ENCODE measurements at regions not wholly inside any gene's neighbourhood (a gene's known extent, or its start where the extent isn't known, plus 50 kb on each side); places are given as distances from the start of the nearest gene placed in this dataset.

DNA sequence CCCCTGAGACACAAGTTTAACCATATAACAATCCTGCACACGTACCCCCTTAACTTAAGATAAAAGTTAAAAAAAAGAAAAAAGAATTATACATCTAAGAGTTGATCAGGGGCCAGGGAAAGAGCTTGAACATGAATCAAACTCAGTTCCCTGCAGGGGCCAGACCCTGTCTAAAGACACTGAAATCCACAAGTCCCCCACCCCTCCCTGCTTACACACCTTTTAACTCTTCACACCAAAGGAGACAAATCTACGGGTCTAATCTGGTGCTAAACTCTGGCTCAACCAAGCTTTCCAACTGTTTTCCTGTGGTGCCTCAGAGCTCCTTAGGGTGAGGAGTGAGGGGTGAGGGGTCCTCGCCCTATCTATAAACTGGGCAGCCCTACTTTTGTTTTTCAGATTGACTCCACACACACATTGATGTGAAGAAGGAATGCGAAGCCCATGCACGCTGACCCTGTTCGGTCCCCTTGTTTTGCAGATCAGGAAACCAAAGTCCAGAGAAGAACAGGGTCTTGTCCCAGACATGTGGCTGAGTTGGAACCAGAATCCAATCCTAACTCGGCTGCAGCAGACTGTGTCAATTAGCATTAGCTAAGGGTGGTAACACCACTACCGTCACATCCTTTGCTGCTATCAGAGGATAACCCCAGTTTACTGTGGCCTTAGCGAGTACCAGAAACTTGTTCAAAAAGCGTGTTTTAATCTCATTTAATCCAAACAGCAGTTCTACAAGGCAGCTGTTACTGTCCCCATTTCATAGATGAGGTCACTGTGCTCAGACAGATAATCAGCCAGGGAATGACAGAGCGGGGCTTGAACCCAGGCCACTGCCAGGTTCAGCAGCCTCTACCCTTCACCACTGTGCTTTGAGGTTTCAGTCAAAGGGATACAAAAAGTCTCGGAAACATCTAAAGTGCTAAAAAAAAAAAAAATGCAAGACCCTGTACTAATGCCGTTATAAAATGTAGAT is 145.2 kb upstream of the SYT13 start:
- TF ChIP-seq, protein P1, sequence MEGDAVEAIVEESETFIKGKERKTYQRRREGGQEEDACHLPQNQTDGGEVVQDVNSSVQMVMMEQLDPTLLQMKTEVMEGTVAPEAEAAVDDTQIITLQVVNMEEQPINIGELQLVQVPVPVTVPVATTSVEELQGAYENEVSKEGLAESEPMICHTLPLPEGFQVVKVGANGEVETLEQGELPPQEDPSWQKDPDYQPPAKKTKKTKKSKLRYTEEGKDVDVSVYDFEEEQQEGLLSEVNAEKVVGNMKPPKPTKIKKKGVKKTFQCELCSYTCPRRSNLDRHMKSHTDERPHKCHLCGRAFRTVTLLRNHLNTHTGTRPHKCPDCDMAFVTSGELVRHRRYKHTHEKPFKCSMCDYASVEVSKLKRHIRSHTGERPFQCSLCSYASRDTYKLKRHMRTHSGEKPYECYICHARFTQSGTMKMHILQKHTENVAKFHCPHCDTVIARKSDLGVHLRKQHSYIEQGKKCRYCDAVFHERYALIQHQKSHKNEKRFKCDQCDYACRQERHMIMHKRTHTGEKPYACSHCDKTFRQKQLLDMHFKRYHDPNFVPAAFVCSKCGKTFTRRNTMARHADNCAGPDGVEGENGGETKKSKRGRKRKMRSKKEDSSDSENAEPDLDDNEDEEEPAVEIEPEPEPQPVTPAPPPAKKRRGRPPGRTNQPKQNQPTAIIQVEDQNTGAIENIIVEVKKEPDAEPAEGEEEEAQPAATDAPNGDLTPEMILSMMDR (conservative IDR thresholded peaks at IDR 0.05; ENCODE audit: low read depth, low read length), result no peak
- DNase-seq (ENCODE audit: low read depth), result no peak
- no peak overlapping the region for H3K4me3 ChIP-seq (ENCODE audit: low read depth, low read length)

DNA sequence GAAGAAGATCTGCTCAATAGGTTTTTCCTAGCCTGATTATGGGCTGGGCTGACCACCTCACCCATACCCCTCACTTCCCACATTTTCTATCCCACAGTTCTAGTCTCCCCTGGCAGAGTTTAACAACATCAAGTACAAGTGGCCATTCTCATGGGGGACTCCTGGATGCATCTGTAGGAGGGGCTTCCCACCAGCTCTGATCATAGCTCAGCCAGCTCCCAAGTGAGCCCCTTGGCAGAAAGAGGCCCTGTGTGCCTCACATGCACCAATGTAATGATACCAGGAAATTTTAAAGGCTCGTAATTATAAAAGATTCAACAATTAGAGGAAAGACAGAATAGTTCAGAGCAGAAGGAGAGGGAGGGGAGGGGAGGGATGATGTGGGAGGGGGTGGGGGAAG is 144.2 kb upstream of the SYT13 start:
- DNase-seq (ENCODE audit: low read depth), result no peak
- TF ChIP-seq, protein P1 (conservative IDR thresholded peaks at IDR 0.05; ENCODE audit: low read depth, low read length), result no peak
- H3K4me3 ChIP-seq (ENCODE audit: low read depth, low read length), result no peak overlapping the region

DNA sequence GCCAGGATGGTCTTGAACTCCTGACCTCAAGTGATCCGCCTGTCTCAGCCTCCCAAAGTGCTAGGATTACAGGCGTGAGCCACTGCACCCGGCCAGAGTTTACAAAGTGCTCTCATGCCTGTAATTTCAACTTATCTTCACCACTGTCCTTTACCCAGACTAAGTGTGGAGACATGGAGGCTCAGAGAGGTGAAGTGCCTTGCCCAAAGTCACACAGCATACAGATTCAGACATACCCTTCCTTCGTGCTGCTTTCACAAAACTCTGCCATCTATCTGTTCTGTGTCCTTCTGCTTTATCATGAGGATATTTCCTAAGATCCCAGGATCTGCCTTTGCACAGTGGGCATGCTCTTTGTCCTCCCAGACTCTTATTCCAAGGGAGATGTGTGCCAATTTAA is 143.6 kb upstream of the SYT13 start:
- H3K4me3 ChIP-seq (ENCODE audit: low read depth, low read length), result no peak overlapping the region

DNA sequence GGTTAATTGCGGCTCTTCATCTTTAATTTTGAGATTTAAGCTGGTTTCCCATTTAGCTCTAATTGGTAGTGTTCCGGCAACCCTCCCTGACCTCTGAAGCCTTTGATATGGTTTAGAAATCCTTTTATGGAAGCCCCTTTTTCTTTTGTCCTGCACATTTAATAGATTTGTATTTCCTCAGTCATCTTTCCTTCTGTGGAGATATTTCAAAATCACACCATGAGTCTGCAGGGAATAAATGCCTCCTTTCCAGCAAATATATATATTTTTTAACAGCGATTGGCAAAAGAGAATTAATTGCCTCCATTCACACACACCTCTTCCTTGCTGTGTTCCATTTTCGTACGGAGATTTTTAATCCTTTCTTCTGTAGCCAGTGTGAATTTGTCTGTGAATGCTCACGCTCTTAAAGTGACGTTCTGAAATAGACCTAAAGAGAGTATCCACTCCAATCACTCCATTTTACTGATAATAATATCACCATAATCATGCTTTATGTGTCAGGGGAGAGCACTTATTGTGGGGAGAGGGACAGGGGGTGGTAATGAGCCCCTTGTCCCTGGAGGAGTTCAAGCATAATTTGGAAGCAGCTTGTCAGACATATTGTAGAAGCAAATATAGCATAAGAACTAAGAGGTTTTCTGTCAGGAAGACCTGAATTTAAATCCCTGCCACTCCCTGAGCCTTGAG is 142.5 kb upstream of the SYT13 start:
- no peak for DNase-seq (ENCODE audit: low read depth)
- no peak overlapping the region for H3K4me3 ChIP-seq (ENCODE audit: low read depth, low read length)
- TF ChIP-seq, protein P1 (conservative IDR thresholded peaks at IDR 0.05; ENCODE audit: low read depth, low read length), result no peak

More for the DNA sequence above, 143.6 kb upstream of the SYT13 start:
- DNase-seq (ENCODE audit: low read depth), result no peak
- TF ChIP-seq, protein P1 (conservative IDR thresholded peaks at IDR 0.05; ENCODE audit: low read depth, low read length), result no peak

DNA sequence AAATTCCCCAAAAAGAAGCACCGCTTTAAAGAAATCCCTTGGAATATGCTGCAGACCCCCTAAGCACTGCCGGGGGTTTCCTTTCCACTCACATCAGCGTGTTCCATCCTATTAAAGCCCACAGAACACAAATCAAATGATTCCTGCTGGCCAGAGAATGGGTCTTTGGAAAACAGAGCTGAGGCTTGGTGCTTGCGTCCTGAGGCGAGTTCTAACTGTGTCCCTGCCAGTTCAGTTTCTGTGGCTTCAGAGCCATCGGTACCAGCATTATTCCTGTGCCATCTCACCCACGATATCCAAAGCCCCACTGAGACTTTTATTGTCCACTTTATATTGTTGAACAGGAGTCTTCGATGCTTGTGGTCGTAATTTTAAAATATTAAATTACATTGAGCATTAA is 142.0 kb upstream of the SYT13 start:
- TF ChIP-seq, protein P1 (conservative IDR thresholded peaks at IDR 0.05; ENCODE audit: low read depth, low read length), result no peak
- no peak for DNase-seq (ENCODE audit: low read depth)
- no peak overlapping the region for H3K4me3 ChIP-seq (ENCODE audit: low read depth, low read length)

DNA sequence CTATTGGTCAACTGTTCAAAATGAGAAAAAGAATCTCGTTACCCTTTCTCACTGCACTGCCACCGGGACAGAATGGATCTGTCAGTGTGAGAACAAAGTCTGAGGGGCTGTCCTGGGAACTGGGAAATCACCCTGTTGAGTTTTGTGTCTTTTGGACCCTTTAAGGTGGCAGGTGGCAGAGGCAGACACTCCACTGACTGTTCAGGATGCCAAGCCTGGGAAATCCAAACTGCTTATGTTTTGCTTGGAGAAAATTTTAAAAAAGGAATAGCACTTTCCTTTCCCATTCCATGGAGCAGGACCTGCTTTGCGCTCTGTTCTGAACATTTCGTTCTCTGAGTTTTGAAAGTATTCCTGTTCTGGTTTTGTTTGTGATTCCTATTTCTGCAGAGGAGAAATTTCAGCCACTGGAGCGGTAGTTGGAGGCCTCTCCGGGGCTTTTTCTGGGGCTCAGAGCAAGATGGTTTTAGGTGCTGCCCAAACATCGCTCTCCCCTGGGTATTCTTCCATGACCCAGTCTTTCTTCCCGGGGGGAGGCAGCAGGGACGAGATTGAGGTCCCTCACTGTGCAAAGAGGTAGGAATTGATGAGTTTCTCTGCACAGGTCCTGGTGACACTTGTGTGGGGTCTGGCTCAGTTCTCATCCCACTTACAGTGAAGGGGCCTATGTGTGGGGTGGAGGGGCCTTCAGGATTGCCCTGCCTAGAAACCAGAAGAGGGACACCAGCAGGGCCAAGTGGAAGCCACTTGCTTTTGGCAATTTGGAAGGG is 138.5 kb upstream of the SYT13 start:
- H3K4me3 ChIP-seq (ENCODE audit: low read depth, low read length), result no peak overlapping the region
- TF ChIP-seq, protein P1 (conservative IDR thresholded peaks at IDR 0.05; ENCODE audit: low read depth, low read length), result no peak
- no peak for DNase-seq (ENCODE audit: low read depth)
